Esophagus squamous epithelium (tissue), 4 donors: ENCODE measurements at regions not wholly inside any gene's neighbourhood (a gene's known extent, or its start where the extent isn't known, plus 50 kb on each side); places are given as distances from the start of the nearest gene placed in this dataset.

Experiments
- CTCF ChIP-seq, 6 experiments: fragments of 450-650 bp in 4 of 6; fragments of 200-600 bp in 2 of 6; sonication (generic) in 2 of 6; IDR thresholded peaks; one replicate each; pipeline ENCODE4 v1.5.1; 2016 to 2019; ENCODE audit warnings: antibody characterized with exemption in 6 of 6, mild to moderate bottlenecking in 4 of 6, moderate library complexity in 4 of 6
- POLR2A ChIP-seq, 4 donors: fragments of 450-650 bp; IDR thresholded peaks; one replicate each; pipeline ENCODE4 v1.6.1; 2017; ENCODE audit warnings: antibody characterized with exemption in 4 of 4, mild to moderate bottlenecking in 4 of 4, moderate library complexity in 3 of 4

GRCh38 chr4:116930329-116930728 is 155.0 kb downstream of the TRAM1L1 start:
- TF ChIP-seq POLR2A (IDR thresholded peaks at IDR 0.05) (no peak), CTCF (IDR thresholded peaks at IDR 0.05) (no peak)
